GM23338 (cell line): ENCODE measurements at regions not wholly inside any gene's neighbourhood (a gene's known extent, or its start where the extent isn't known, plus 50 kb on each side); places are given as distances from the start of the nearest gene placed in this dataset.

Experiments
- ATAC-seq: fragments of 200-7000 bp; cut with Tn5 transposase; 3 replicates; pipeline ENCODE4 v1.9.1; 2020
- DNase-seq: peaks from one replicate; pipeline ENCODE4 v3.0.0-alpha.2; 2015; ENCODE audit warnings: low spot score
- H2AFZ ChIP-seq: fragments of 200-600 bp; sonication (generic); 2 replicates; pipeline ENCODE4 v1.8.0; 2016; ENCODE audit warnings: antibody characterized with exemption, mild to moderate bottlenecking, moderate library complexity
- H3F3A ChIP-seq: fragments of 200-600 bp; sonication (generic); replicated peaks from 2 replicates; pipeline ENCODE4 v1.8.0; 2017; ENCODE audit warnings: antibody characterized with exemption, mixed run types, low read depth
- H3K27ac ChIP-seq: fragments of 200-600 bp; sonication (generic); 2 replicates; pipeline ENCODE4 v1.6.1; 2016; ENCODE audit warnings: low read depth
- H3K27me3 ChIP-seq: fragments of 200-600 bp; sonication (generic); 2 replicates; pipeline ENCODE4 v1.8.0; 2016; ENCODE audit warnings: mild to moderate bottlenecking, mixed run types, moderate library complexity; ENCODE audit not compliant: insufficient read depth
- H3K36me3 ChIP-seq: fragments of 200-600 bp; sonication (generic); 2 replicates; pipeline ENCODE4 v1.8.0; 2016; ENCODE audit warnings: mild to moderate bottlenecking; ENCODE audit not compliant: insufficient read depth
- H3K4me1 ChIP-seq: fragments of 200-600 bp; sonication (generic); 2 replicates; pipeline ENCODE4 v1.8.0; 2016; ENCODE audit warnings: mild to moderate bottlenecking, moderate library complexity; ENCODE audit not compliant: insufficient read depth
- H3K4me2 ChIP-seq: fragments of 200-600 bp; sonication (generic); 2 replicates; pipeline ENCODE4 v1.7.1; 2017; ENCODE audit warnings: mixed run types
- H3K4me3 ChIP-seq: fragments of 200-600 bp; sonication (generic); 2 replicates; pipeline ENCODE4 v1.6.1; 2016; ENCODE audit warnings: mixed run types
- H3K79me2 ChIP-seq: fragments of 200-600 bp; sonication (generic); replicated peaks from 2 replicates; pipeline ENCODE4 v1.8.0; 2017; ENCODE audit warnings: mild to moderate bottlenecking; ENCODE audit not compliant: insufficient read depth
- H3K9me2 ChIP-seq: fragments of 200-600 bp; sonication (generic); 2 replicates; pipeline ENCODE4 v1.8.0; 2017; ENCODE audit not compliant: insufficient read depth
- H4K20me1 ChIP-seq: fragments of 200-600 bp; sonication (generic); replicated peaks from 2 replicates; pipeline ENCODE4 v1.8.0; 2017; ENCODE audit warnings: mild to moderate bottlenecking; ENCODE audit not compliant: insufficient read depth
- H3K27ac Mint-ChIP-seq: 2 replicates; pipeline ENCODE4 v1.8.0; 2020; ENCODE audit warnings: inconsistent platforms, mild to moderate bottlenecking, moderate library complexity, mixed read lengths
- H3K27me3 Mint-ChIP-seq: 3 replicates; pipeline ENCODE4 v1.8.0; 2022; ENCODE audit warnings: low read depth, mild to moderate bottlenecking, moderate library complexity, mixed read lengths, inconsistent platforms; ENCODE audit not compliant: insufficient read depth, poor library complexity
- H3K36me3 Mint-ChIP-seq: 3 replicates; pipeline ENCODE4 v1.8.0; 2021; ENCODE audit warnings: low read depth, mild to moderate bottlenecking, inconsistent platforms, moderate library complexity, mixed read lengths
- H3K4me1 Mint-ChIP-seq: 3 replicates; pipeline ENCODE4 v1.8.0; 2020; ENCODE audit warnings: mild to moderate bottlenecking, inconsistent platforms, mixed read lengths
- H3K4me3 Mint-ChIP-seq: 3 replicates; pipeline ENCODE4 v1.8.0; 2021; ENCODE audit warnings: moderate library complexity, mild to moderate bottlenecking, inconsistent platforms, mixed read lengths
- H3K9me3 Mint-ChIP-seq: 3 replicates; pipeline ENCODE4 v1.8.0; 2020; ENCODE audit warnings: moderate library complexity, mild to moderate bottlenecking, inconsistent platforms, mixed read lengths
- CREB1 ChIP-seq: fragments of 250-450 bp; sonication (Bioruptor Pico); IDR thresholded peaks from 2 replicates; pipeline ENCODE4 v1.5.0; 2020; ENCODE audit warnings: low read depth, mild to moderate bottlenecking, moderate library complexity
- CTCF ChIP-seq, 2 experiments: fragments of 200-600 bp in 1 of 2; sonication (generic) in 1 of 2; conservative IDR thresholded peaks; 2 replicates each; pipeline versions ENCODE4 v1.5.1 to v1.6.1; 2016 to 2017; ENCODE audit warnings: antibody characterized with exemption in 2 of 2, low read depth in 2 of 2, mild to moderate bottlenecking in 2 of 2, moderate library complexity in 1 of 2
- ETS1 ChIP-seq: IDR thresholded peaks from 2 replicates; pipeline ENCODE4 v1.6.1; 2016; ENCODE audit warnings: antibody characterized with exemption
- EZH2 ChIP-seq: fragments of 200-600 bp; sonication (generic); IDR thresholded peaks from one replicate; pipeline ENCODE4 v1.8.0; 2017; ENCODE audit warnings: antibody characterized with exemption, mild to moderate bottlenecking, low read depth; ENCODE audit not compliant: unreplicated experiment
- JUNB ChIP-seq: IDR thresholded peaks from one replicate; pipeline ENCODE4 v1.6.1; 2016; ENCODE audit warnings: antibody characterized with exemption; ENCODE audit not compliant: unreplicated experiment
- NANOG ChIP-seq: IDR thresholded peaks from 2 replicates; pipeline ENCODE4 v1.6.1; 2016; ENCODE audit warnings: antibody characterized with exemption, borderline replicate concordance
- POLR2AphosphoS5 ChIP-seq: IDR thresholded peaks from 2 replicates; pipeline ENCODE4 v1.6.1; 2016; ENCODE audit warnings: antibody characterized with exemption, low read depth
- REST ChIP-seq: IDR thresholded peaks from one replicate; pipeline ENCODE4 v1.6.1; 2018; ENCODE audit warnings: antibody characterized with exemption; ENCODE audit not compliant: unreplicated experiment
- STAT1 ChIP-seq: IDR thresholded peaks from one replicate; pipeline ENCODE4 v1.6.1; 2016; ENCODE audit warnings: antibody characterized with exemption; ENCODE audit not compliant: unreplicated experiment
- ZNF114 ChIP-seq: fragments of 250-450 bp; sonication (Bioruptor Pico); IDR thresholded peaks from 2 replicates; pipeline ENCODE4 v1.5.0; 2020; ENCODE audit warnings: mild to moderate bottlenecking, moderate library complexity
- ZNF331 ChIP-seq: fragments of 250-450 bp; sonication (Bioruptor Pico); IDR thresholded peaks from 2 replicates; pipeline ENCODE4 v1.5.0; 2020; ENCODE audit warnings: low read depth, mild to moderate bottlenecking, moderate library complexity
- ZNF462 ChIP-seq: fragments of 250-450 bp; sonication (Bioruptor Pico); IDR thresholded peaks from 2 replicates; pipeline ENCODE4 v1.5.0; 2020; ENCODE audit warnings: mild to moderate bottlenecking, moderate library complexity

- no peaks in the 10 kb centered on the region for H3K36me3 Mint-ChIP-seq
- H3K27ac Mint-ChIP-seq, result no peak overlapping the region
- peak; percentile 63 for ATAC-seq
- no peaks in the 10 kb centered on the region for H3K9me3 Mint-ChIP-seq
- H4K20me1 ChIP-seq, result no peaks in the 10 kb centered on the region
- no peaks in the 10 kb centered on the region for H3K79me2 ChIP-seq
- no peaks in the 10 kb centered on the region for H3F3A ChIP-seq
- H2AFZ ChIP-seq, result peak overlapping the region; percentile 48; the same call in 1 of the 2 replicates
- H3K4me3 Mint-ChIP-seq, result no peak overlapping the region
- H3K4me2 ChIP-seq, result no peak overlapping the region
- no peaks in the 10 kb centered on the region for H3K27me3 ChIP-seq
- DNase-seq, result no peak
- TF ChIP-seq ETS1, result no peak
- no peak for TF ChIP-seq CTCF (conservative IDR thresholded peaks at IDR 0.05; ENCODE audit: low read depth in 2 of 2)
- no peak for TF ChIP-seq JUNB
- TF ChIP-seq REST, result no peak
- TF ChIP-seq ZNF114, result no peak
- no peak for TF ChIP-seq CREB1 (CRISPR knock-in tag)
- TF ChIP-seq EZH2, result no peak
- no peak for TF ChIP-seq NANOG
- no peak for TF ChIP-seq ZNF462 (CRISPR knock-in tag)
- TF ChIP-seq POLR2AphosphoS5, result no peak
- no peak for TF ChIP-seq ZNF331 (CRISPR knock-in tag)
- TF ChIP-seq STAT1, result no peak
- peaks cover 19% of the 10 kb centered on the region for H3K4me1 Mint-ChIP-seq
- no peak overlapping the region for H3K4me3 ChIP-seq
- no peaks in the 10 kb centered on the region for H3K9me2 ChIP-seq
- peaks cover 2% of the 10 kb centered on the region for H3K27me3 Mint-ChIP-seq
- H3K36me3 ChIP-seq, result no peaks in the 10 kb centered on the region
- peaks cover 16% of the 10 kb centered on the region for H3K4me1 ChIP-seq
- H3K27ac ChIP-seq, result no peak overlapping the region
Observed at GRCh38 chr12:19058235-19059021, 71.1 kb upstream of the PLEKHA5 start.
